ENCODE measurements at regions not wholly inside any gene's neighbourhood (a gene's known extent, or its start where the extent isn't known, plus 50 kb on each side); places are given as distances from the start of the nearest gene placed in this dataset.

DNA sequence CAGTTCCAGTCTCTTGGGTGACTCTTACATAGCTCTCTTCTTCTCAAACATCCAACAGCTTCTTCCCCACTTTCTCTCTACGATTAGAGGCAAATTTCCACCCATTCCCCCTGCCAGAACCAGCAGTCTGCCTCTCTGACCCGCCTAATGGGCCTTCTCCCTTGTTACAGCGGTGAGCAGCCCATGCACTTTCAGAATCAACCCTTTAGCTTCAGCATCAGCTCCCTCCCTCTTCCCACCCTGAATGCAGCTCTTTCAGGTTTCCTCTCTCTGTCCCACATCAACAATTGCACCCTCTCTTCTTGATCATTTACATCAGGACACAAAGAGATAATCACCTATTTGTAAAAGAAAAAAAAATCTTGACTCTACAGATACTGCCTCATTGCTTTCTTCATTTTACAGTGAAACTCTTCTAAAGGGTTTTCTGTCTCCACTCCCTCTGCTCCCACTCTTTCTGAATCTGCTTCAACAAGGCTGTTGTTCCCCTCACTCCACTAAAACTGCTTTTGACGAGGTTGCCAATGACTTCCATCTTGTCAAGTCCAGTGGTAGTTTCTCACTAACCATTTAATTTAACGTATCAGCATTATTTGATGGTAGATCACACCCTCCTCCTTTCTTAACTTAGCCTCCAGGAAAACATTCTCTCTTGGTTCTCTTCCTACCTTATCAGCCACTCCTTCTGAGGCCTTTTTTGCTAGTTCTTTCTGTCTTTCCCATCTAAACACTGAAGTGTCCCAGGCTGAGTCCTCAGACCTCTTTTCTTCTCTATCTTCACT lies 106.6 kb downstream of the NPY start:
- TF ChIP-seq FOXA1 (IDR thresholded peaks at IDR 0.05) (no peak), ELF4 (IDR thresholded peaks at IDR 0.05) (no peak), BHLHE40 (IDR thresholded peaks at IDR 0.05; ENCODE audit: borderline replicate concordance) (no peak), SP1 (IDR thresholded peaks at IDR 0.05) (no peak), ARNT (IDR thresholded peaks at IDR 0.05) (no peak), ZNF384 (IDR thresholded peaks at IDR 0.05) (no peak), CTBP1 (IDR thresholded peaks at IDR 0.05; ENCODE audit: borderline replicate concordance) (no peak), FOXM1 (IDR thresholded peaks at IDR 0.05; ENCODE audit: borderline replicate concordance) (no peak), TARDBP (IDR thresholded peaks at IDR 0.05) (no peak), HDGF (IDR thresholded peaks at IDR 0.05; ENCODE audit: borderline replicate concordance) (no peak), SUZ12 (IDR thresholded peaks at IDR 0.05) (no peak)
- TF ChIP-seq, protein P1, sequence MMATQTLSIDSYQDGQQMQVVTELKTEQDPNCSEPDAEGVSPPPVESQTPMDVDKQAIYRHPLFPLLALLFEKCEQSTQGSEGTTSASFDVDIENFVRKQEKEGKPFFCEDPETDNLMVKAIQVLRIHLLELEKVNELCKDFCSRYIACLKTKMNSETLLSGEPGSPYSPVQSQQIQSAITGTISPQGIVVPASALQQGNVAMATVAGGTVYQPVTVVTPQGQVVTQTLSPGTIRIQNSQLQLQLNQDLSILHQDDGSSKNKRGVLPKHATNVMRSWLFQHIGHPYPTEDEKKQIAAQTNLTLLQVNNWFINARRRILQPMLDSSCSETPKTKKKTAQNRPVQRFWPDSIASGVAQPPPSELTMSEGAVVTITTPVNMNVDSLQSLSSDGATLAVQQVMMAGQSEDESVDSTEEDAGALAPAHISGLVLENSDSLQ (IDR thresholded peaks at IDR 0.05): no peak
